GM12865 (cell line): ENCODE measurements at regions not wholly inside any gene's neighbourhood (a gene's known extent, or its start where the extent isn't known, plus 50 kb on each side); places are given as distances from the start of the nearest gene placed in this dataset.

Source experiments
- DNase-seq: peaks from one replicate; pipeline ENCODE4 v3.0.0; 2010; ENCODE audit warnings: low read depth
- H3K4me3 ChIP-seq: 2 replicates; pipeline ENCODE4 v1.5.1; 2011; ENCODE audit warnings: mild to moderate bottlenecking, low read depth, low read length, control low read depth
- CTCF ChIP-seq: IDR thresholded peaks from 2 replicates; pipeline ENCODE4 v1.5.1; 2011; ENCODE audit warnings: low read length, control low read depth, low read depth, inconsistent platforms; ENCODE audit not compliant: insufficient read depth; ENCODE audit errors: missing control alignments

GRCh38 chr15:70160803-70161565 lies 63.3 kb upstream of the TLE3 start:
- no peak for DNase-seq
- TF ChIP-seq CTCF = no peak
- no peak overlapping the region for H3K4me3 ChIP-seq

- no peak overlapping the region for H3K4me3 ChIP-seq
- no peak for DNase-seq
- TF ChIP-seq CTCF = no peak
Measured at GRCh38 chr15:70160267-70160666, 62.5 kb upstream of the TLE3 start.

GRCh38 chr15:70159713-70160009 lies 61.9 kb upstream of the TLE3 start:
- H3K4me3 ChIP-seq = no peak overlapping the region
- no peak for DNase-seq
- no peak for TF ChIP-seq CTCF

- DNase-seq = no peak
- no peak overlapping the region for H3K4me3 ChIP-seq
- TF ChIP-seq CTCF = no peak
Measured at GRCh38 chr15:70159001-70159712, 61.4 kb upstream of the TLE3 start.

GRCh38 chr15:70158309-70159000 lies 60.7 kb upstream of the TLE3 start:
- no peak overlapping the region for H3K4me3 ChIP-seq
- TF ChIP-seq CTCF = no peak
- DNase-seq = no peak

- DNase-seq = no peak
- no peak overlapping the region for H3K4me3 ChIP-seq
- no peak for TF ChIP-seq CTCF
Measured at GRCh38 chr15:70156671-70157271, 59.1 kb upstream of the TLE3 start.
